Activated effector memory CD4-positive, alpha-beta T cell treated with Interleukin-2 at 50 U/mL for 16 hours (primary cell): ENCODE measurements at regions not wholly inside any gene's neighbourhood (a gene's known extent, or its start where the extent isn't known, plus 50 kb on each side); places are given as distances from the start of the nearest gene placed in this dataset.
"Not testable (repeated sequence)": the region's sequence is repeated elsewhere in the genome, so short reads cannot be mapped to it uniquely, and the experiment has no call there.

Source experiments
- DNase-seq: peaks from one replicate; pipeline ENCODE4 v3.0.0-alpha.2; 2020

GRCh38 chr14:89564286-89564957 is 147.4 kb upstream of the FOXN3 start:
- no peak for DNase-seq

GRCh38 chr14:89563471-89563870 is 146.4 kb upstream of the FOXN3 start:
- no peak for DNase-seq

- DNase-seq, result no peak
Measured at GRCh38 chr14:89551955-89552354, 134.9 kb upstream of the FOXN3 start.

DNA sequence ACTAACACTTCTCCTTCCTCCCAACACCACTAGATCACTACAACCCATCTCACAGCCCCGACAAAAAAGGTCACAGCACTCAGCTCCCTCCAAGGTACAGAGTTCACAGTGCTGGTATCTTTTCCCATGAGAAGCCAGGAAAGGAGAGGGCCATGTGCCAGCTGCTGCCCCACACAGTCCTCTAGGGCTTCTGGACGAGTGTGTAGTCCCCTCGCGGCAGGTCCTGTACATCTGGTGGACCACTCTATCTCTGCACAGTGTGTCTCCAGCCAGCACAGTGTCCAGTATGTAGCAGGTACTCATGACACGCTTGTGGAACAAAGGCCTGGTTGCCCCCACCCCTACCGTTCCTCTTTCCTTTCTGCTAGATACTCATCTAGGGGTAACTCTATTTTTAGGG is 134.4 kb upstream of the FOXN3 start:
- no peak for DNase-seq

DNA sequence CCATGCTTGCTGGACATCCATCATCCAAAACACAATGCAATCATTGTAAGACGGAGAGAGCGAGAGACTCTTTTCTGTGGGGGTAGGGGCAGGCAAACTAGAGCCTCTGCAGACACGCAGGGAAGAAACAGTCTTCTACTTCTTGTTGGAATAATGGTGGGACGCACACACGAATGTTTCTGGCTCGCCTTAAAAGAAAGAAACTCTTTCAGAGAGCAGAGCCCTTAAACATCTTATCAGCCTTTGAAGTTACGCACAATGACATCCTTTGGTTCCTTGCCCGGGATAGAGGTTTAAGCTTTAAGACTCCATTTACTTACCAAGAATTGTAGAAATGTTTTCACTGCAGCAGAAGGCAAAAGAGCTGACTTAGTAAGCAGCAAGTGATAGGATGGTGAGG is 133.8 kb upstream of the FOXN3 start:
- DNase-seq, result no peak

DNA sequence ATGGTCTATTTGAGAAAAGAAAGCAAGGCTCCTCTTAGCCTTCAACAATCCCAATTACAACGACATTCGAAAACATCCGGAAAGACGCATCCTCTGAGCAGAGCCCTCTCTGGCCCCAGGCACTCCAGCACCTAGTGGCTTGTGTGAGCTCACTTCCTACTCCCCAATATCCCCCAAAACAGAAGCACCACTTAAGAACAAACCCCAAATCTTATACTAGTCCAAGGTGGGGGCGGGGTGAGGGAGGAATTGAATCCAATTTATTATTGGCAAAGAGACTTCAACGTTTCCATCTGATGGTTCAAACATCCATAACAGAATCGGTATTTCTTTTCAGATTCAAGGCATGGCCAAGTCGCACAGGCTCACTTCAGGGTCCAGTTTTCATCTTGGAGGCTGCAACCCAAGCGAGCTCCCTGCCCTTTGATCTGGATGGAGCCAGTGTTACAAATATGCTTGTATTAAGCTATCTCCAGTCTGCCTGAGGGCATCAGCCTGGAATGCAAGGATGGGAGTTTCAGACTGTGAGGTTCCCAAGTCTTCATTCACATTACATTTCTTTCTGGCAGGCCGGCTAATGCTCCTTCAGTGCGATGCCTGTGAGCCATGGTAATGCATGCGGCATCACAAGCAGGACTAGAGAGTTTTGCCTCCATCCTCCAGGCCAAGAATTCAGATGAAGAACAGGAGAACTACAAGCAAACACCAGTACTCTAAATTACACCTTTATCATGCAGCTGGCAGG is 132.5 kb upstream of the FOXN3 start:
- no peak for DNase-seq

DNA sequence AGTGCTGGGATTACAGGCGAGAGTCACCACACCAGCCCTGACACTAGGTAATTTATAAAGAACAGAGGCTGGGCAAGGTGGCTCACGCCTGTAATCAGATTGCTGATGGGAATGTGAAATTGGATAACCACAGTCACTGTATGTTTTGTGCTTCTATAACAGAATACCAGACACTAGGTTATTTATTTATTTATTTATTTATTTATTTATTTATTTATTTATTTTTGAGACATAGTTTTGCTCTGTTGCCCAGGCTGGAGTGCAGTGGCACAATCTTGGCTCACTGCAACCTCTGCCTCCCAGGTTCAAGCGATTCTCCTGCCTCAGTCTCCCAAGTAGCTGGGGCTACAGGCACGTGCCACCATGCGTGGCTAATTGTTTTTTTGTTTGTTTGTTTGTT is 130.0 kb upstream of the FOXN3 start:
- not testable (repeated sequence) for DNase-seq

GRCh38 chr14:89544636-89545301 is 127.7 kb upstream of the FOXN3 start:
- no peak for DNase-seq

- DNase-seq, result no peak
Measured at GRCh38 chr14:89543425-89543790, 126.4 kb upstream of the FOXN3 start.

- DNase-seq, result no peak
Measured at GRCh38 chr14:89542786-89543424, 125.9 kb upstream of the FOXN3 start.

DNA sequence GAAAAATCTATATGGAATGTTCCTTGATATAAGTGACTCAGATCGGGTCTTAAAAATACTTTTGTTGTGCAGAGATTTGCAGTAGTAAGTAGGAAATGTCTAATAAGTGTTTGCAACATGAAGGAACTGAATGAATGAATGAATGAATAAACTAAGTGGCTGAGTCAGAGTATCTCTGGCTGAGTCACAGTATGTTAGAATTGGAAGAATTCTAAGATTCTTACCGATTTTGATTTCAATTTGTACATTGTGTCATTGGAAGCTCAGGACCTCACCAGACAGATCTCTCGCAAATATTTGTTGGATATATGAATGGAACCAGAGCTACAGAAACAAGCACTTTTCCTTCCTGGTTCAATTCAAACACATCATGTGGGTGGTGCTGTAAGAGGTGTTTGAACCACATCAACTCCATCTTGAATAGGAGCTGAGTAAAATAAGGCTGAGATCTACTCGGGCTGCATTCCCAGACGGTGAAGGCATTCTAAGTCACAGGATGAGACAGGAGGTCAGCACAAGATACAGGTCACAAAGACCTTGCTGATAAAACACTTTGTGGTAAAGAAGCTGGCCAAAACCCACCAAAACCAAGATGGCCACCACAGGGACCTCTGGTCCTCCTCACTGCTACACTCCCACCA is 123.9 kb upstream of the FOXN3 start:
- DNase-seq, result no peak

- DNase-seq, result no peak
Measured at GRCh38 chr14:89540009-89540829, 123.2 kb upstream of the FOXN3 start.

GRCh38 chr14:89537911-89538310 is 120.9 kb upstream of the FOXN3 start:
- DNase-seq, result no peak

- DNase-seq, result no peak
Measured at GRCh38 chr14:89534902-89535685, 118.1 kb upstream of the FOXN3 start.

DNA sequence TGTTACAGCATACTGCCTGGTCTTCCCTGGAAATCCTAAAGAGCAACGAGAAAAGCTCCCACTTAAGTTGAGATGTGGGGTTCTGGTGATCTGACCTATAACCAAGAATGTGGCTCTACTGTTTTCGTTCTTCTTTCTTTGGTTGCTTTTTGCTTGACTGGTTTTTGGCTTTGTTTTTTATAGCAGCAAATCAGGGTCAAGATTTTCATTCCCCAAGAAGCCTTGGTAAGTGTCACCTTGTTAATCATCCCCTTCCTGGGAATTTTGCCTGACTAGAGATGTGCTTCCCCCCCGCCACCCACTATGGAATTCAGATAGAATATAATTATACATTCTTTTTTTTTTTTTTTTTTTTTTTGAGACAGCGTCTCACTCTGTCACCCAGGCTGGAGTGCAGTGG is 116.7 kb upstream of the FOXN3 start:
- DNase-seq, result no peak

DNA sequence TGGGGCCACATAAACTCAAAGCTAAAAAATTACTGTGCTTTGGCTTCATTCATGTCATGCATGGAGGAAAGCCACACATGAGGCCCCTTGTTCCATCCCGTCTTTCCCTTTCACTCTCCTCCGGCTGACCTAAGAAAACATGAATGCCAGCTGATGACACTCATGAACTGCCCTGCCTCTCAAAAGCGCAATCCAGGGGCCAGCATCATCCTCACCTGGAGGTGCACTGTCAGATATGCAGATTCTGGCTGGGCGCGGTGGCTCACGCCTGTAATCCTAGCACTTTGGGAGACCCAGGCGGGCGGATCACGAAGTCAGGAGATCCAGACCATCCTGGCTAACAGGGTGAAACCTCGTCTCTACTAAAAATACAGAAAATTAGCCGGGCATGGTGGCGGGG is 116.1 kb upstream of the FOXN3 start:
- DNase-seq, result no peak

GRCh38 chr14:89531661-89532335 is 114.8 kb upstream of the FOXN3 start:
- no peak for DNase-seq

- no peak for DNase-seq
Measured at GRCh38 chr14:89524990-89525667, 108.1 kb upstream of the FOXN3 start.

- DNase-seq, result no peak
Measured at GRCh38 chr14:89524412-89524811, 107.4 kb upstream of the FOXN3 start.

- no peak for DNase-seq
Measured at GRCh38 chr14:89521988-89522387, 105.0 kb upstream of the FOXN3 start.
